ENCODE measurements at regions not wholly inside any gene's neighbourhood (a gene's known extent, or its start where the extent isn't known, plus 50 kb on each side); places are given as distances from the start of the nearest gene placed in this dataset.

DNA sequence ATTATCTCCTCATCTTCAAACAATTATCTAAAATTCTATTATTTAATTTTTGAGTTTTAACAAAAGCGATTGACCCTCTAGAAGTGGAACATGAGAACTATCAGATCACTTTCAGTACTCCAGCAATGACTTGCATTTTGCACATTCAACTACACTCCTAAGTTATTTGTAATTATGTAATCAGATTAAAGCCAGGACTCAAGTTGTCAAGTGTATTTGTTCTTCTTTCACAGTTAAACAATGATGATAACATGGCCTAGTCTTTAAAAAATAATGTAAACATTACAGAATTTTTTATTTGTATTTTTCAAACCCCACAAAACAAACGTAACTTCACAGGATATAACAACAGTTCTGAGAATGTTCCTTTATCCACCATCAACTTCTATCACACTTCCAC lies 2148.9 kb upstream of the ACO1 start:
- H3K36me3 ChIP-seq (ENCODE audit: low read depth, missing control alignments), result no peaks in the 10 kb centered on the region
- 87 to 91% methylated on average over 2 of the region's 2 CpGs for WGBS, 2 donors
- no peaks in the 10 kb centered on the region for H3K9me3 ChIP-seq
- no peaks in the 10 kb centered on the region for H3K27me3 ChIP-seq
- no peak for DNase-seq
- TF ChIP-seq, protein P1, sequence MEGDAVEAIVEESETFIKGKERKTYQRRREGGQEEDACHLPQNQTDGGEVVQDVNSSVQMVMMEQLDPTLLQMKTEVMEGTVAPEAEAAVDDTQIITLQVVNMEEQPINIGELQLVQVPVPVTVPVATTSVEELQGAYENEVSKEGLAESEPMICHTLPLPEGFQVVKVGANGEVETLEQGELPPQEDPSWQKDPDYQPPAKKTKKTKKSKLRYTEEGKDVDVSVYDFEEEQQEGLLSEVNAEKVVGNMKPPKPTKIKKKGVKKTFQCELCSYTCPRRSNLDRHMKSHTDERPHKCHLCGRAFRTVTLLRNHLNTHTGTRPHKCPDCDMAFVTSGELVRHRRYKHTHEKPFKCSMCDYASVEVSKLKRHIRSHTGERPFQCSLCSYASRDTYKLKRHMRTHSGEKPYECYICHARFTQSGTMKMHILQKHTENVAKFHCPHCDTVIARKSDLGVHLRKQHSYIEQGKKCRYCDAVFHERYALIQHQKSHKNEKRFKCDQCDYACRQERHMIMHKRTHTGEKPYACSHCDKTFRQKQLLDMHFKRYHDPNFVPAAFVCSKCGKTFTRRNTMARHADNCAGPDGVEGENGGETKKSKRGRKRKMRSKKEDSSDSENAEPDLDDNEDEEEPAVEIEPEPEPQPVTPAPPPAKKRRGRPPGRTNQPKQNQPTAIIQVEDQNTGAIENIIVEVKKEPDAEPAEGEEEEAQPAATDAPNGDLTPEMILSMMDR (IDR thresholded peaks at IDR 0.05), result no peak
- no peak for TF ChIP-seq POLR2A (IDR thresholded peaks at IDR 0.05)
- intact Hi-C loops (cut with DNase I; ENCODE audit: low total_unique reads), result no loop called here
- H3K4me3 ChIP-seq, result no peak overlapping the region
- H3K4me1 ChIP-seq, result no peaks in the 10 kb centered on the region
- no peak overlapping the region for H3K27ac ChIP-seq

GRCh38 chr9:30239878-30240277 lies 2144.6 kb upstream of the ACO1 start:
- no peak overlapping the region for H3K27ac ChIP-seq
- H3K4me3 ChIP-seq, result no peak overlapping the region
- no peaks in the 10 kb centered on the region for H3K9me3 ChIP-seq
- DNase-seq, result no peak
- H3K36me3 ChIP-seq (ENCODE audit: low read depth, missing control alignments), result no peaks in the 10 kb centered on the region
- intact Hi-C loops (cut with DNase I; ENCODE audit: low total_unique reads), result no loop called here
- H3K4me1 ChIP-seq, result no peaks in the 10 kb centered on the region
- H3K27me3 ChIP-seq, result no peaks in the 10 kb centered on the region
- WGBS, 2 donors, result 64 to 66% methylated on average over 2 of the region's 2 CpGs
- no peak for TF ChIP-seq POLR2A (IDR thresholded peaks at IDR 0.05)
- TF ChIP-seq, protein P1 (IDR thresholded peaks at IDR 0.05), result no peak

GRCh38 chr9:30243467-30243866 lies 2141.0 kb upstream of the ACO1 start:
- Histone ChIP-seq H3K27ac (no peak overlapping the region), H3K4me1 (no peaks in the 10 kb centered on the region), H3K9me3 (no peaks in the 10 kb centered on the region), H3K36me3 (ENCODE audit: low read depth, missing control alignments) (no peaks in the 10 kb centered on the region), H3K4me3 (no peak overlapping the region), H3K27me3 (no peaks in the 10 kb centered on the region)
- no peak for TF ChIP-seq POLR2A (IDR thresholded peaks at IDR 0.05)
- TF ChIP-seq, protein P1 (IDR thresholded peaks at IDR 0.05), result no peak
- intact Hi-C loops (cut with DNase I; ENCODE audit: low total_unique reads), result no loop called here
- DNase-seq, result no peak

DNA sequence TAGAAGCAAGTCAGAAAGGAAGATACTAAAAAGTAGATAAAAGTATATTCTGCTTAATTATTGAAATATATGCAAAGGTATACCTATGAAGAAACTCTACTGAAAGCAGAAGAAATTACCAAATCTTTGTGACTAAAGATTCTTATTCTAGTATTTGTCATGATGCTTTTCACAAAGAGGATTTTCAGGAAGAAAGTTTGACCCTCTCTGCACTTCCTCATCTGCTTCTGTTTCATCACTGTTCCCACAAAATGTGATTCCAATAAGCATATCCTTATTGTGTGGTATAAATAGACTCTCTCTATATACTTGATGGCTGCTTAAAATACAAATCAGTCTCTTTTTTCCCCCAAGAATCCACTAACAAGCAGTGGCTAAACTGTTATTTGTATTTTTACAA lies 2139.6 kb upstream of the ACO1 start:
- TF ChIP-seq, protein P1 (IDR thresholded peaks at IDR 0.05), result no peak
- no peak for TF ChIP-seq POLR2A (IDR thresholded peaks at IDR 0.05)
- no peak overlapping the region for H3K4me3 ChIP-seq
- no peaks in the 10 kb centered on the region for H3K4me1 ChIP-seq
- no peaks in the 10 kb centered on the region for H3K9me3 ChIP-seq
- no peaks in the 10 kb centered on the region for H3K27me3 ChIP-seq
- no peaks in the 10 kb centered on the region for H3K36me3 ChIP-seq (ENCODE audit: low read depth, missing control alignments)
- intact Hi-C loops (cut with DNase I; ENCODE audit: low total_unique reads), result no loop called here
- no peak overlapping the region for H3K27ac ChIP-seq
- no peak for DNase-seq

- no peak overlapping the region for H3K4me3 ChIP-seq
- H3K27ac ChIP-seq, result no peak overlapping the region
- H3K27me3 ChIP-seq, result no peaks in the 10 kb centered on the region
- TF ChIP-seq, protein P1 (IDR thresholded peaks at IDR 0.05), result no peak
- TF ChIP-seq POLR2A (IDR thresholded peaks at IDR 0.05), result no peak
- intact Hi-C loops (cut with DNase I; ENCODE audit: low total_unique reads), result no loop called here
- H3K36me3 ChIP-seq (ENCODE audit: low read depth, missing control alignments), result no peaks in the 10 kb centered on the region
- DNase-seq, result no peak
- H3K9me3 ChIP-seq, result no peaks in the 10 kb centered on the region
- no peaks in the 10 kb centered on the region for H3K4me1 ChIP-seq
- WGBS, 2 donors, result 42 to 70% methylated on average over 1 of the region's 1 CpG
Observed at GRCh38 chr9:30250872-30251271, 2133.6 kb upstream of the ACO1 start.

All from testis (tissue), 2 donors.